ENCODE measurements at regions not wholly inside any gene's neighbourhood (a gene's known extent, or its start where the extent isn't known, plus 50 kb on each side); places are given as distances from the start of the nearest gene placed in this dataset.

GRCh38 chr7:91491868-91492267 is 227.6 kb downstream of the FZD1 start:
- ATAC-seq = no peak
- Histone ChIP-seq H3K27me3 (no peaks in the 10 kb centered on the region), H3K4me1 (no peaks in the 10 kb centered on the region), H3K4me3 (no peak overlapping the region), H3K36me3 (no peaks in the 10 kb centered on the region), H3K27ac (no peak overlapping the region), H3K9me3 (no peaks in the 10 kb centered on the region)
- no peak for TF ChIP-seq POLR2A (IDR thresholded peaks at IDR 0.05)
- no peak for TF ChIP-seq POLR2AphosphoS5 (IDR thresholded peaks at IDR 0.05)
- no peak for TF ChIP-seq CTCF (IDR thresholded peaks at IDR 0.05)
- no peak for TF ChIP-seq EP300 (IDR thresholded peaks at IDR 0.05)

- ATAC-seq = no peak
- no peak for TF ChIP-seq EP300 (IDR thresholded peaks at IDR 0.05)
- no peak for TF ChIP-seq CTCF (IDR thresholded peaks at IDR 0.05)
- no peak for TF ChIP-seq POLR2A (IDR thresholded peaks at IDR 0.05)
- TF ChIP-seq POLR2AphosphoS5 (IDR thresholded peaks at IDR 0.05) = no peak
- WGBS, 2 donors (ENCODE audit: low coverage in 1 of 2) = 92 to 93% methylated on average over 2 of the region's 2 CpGs
- no peaks in the 10 kb centered on the region for H3K36me3 ChIP-seq
- H3K27me3 ChIP-seq = no peaks in the 10 kb centered on the region
- no peaks in the 10 kb centered on the region for H3K4me1 ChIP-seq
- H3K27ac ChIP-seq = no peak overlapping the region
- H3K4me3 ChIP-seq = no peak overlapping the region
- peaks cover 0 to 4% (median 0%) of the 10 kb centered on the region in 3 donors for H3K9me3 ChIP-seq
These were observed 228.1 kb downstream of the FZD1 start for GRCh38 chr7:91492317-91492716.

GRCh38 chr7:91492773-91493172 is 228.5 kb downstream of the FZD1 start:
- Histone ChIP-seq H3K4me1 (no peaks in the 10 kb centered on the region), H3K4me3 (no peak overlapping the region), H3K27me3 (no peaks in the 10 kb centered on the region), H3K9me3 (peaks cover 0 to 5% (median 0%) of the 10 kb centered on the region in 3 donors), H3K36me3 (no peaks in the 10 kb centered on the region), H3K27ac (no peak overlapping the region)
- ATAC-seq = no peak
- 68 to 80% methylated on average over 3 of the region's 3 CpGs for WGBS, 2 donors (ENCODE audit: low coverage in 1 of 2)
- TF ChIP-seq POLR2AphosphoS5 (IDR thresholded peaks at IDR 0.05) (no peak), POLR2A (IDR thresholded peaks at IDR 0.05) (no peak), EP300 (IDR thresholded peaks at IDR 0.05) (no peak), CTCF (IDR thresholded peaks at IDR 0.05) (no peak)

GRCh38 chr7:91494450-91494849 is 230.2 kb downstream of the FZD1 start:
- no peak for ATAC-seq

More at GRCh38 chr7:91494450-91494849, 230.2 kb downstream of the FZD1 start:
- Histone ChIP-seq H3K9me3 (peaks cover 0 to 13% (median 0%) of the 10 kb centered on the region in 3 donors), H3K27ac (no peak overlapping the region), H3K4me3 (no peak overlapping the region), H3K4me1 (no peaks in the 10 kb centered on the region), H3K27me3 (no peaks in the 10 kb centered on the region), H3K36me3 (no peaks in the 10 kb centered on the region)
- TF ChIP-seq EP300 (IDR thresholded peaks at IDR 0.05) (no peak), CTCF (IDR thresholded peaks at IDR 0.05) (no peak), POLR2AphosphoS5 (IDR thresholded peaks at IDR 0.05) (no peak)
- WGBS, 2 donors (ENCODE audit: low coverage in 1 of 2) = 67 to 73% methylated on average over 1 of the region's 1 CpG

All from gastroesophageal sphincter (tissue), 4 donors.